Naive thymus-derived CD4-positive, alpha-beta T cell (primary cell): ENCODE measurements at regions not wholly inside any gene's neighbourhood (a gene's known extent, or its start where the extent isn't known, plus 50 kb on each side); places are given as distances from the start of the nearest gene placed in this dataset.

Experiments used
- ATAC-seq: fragments of 150-1000 bp; cut with Tn5 transposase; 2 replicates; pipeline ENCODE4 v1.10.0; 2021; ENCODE audit warnings: mild to moderate bottlenecking, moderate library complexity
- CTCF ChIA-PET: fragments of 350-600 bp; sonication (Branson Sonifier 250); formaldehyde crosslinking; loops from one replicate; lab custom pipeline; 2021; ENCODE audit warnings: antibody characterized with exemption; lab: Charles Lee
- POLR2A ChIA-PET: fragments of 350-600 bp; sonication (Branson Sonifier 250); formaldehyde crosslinking; loops from one replicate; lab custom pipeline; 2021; ENCODE audit warnings: antibody characterized with exemption, inconsistent platforms; lab: Charles Lee
- DNase-seq, 9 donors: peaks; one replicate each; pipeline versions ENCODE4 v3.0.0 to v3.0.0-alpha.2; 2020 to 2022; ENCODE audit warnings: mixed read lengths in 1 of 9
- H3K27ac ChIP-seq: one replicate; pipeline ENCODE4 v1.7.0; 2013; ENCODE audit warnings: mild to moderate bottlenecking, low read depth, low read length, moderate library complexity
- H3K27me3 ChIP-seq, 2 donors: one replicate each; pipeline ENCODE4 v1.7.0; 2013; ENCODE audit warnings: low read length in 2 of 2, mild to moderate bottlenecking in 2 of 2, moderate library complexity in 2 of 2; ENCODE audit not compliant: control insufficient read depth in 2 of 2, insufficient read depth in 2 of 2
- H3K36me3 ChIP-seq, 3 experiments: 1 replicate in 2 of 3; 2 replicates in 1 of 3; pipeline ENCODE4 v1.7.0; 2013; ENCODE audit warnings: low read length in 3 of 3, mild to moderate bottlenecking in 3 of 3, moderate library complexity in 1 of 3; ENCODE audit not compliant: insufficient read depth in 3 of 3, control insufficient read depth in 2 of 3
- H3K4me1 ChIP-seq, 2 donors: one replicate each; pipeline ENCODE4 v1.7.0; 2013; ENCODE audit warnings: low read length in 2 of 2, mild to moderate bottlenecking in 2 of 2, moderate library complexity in 1 of 2; ENCODE audit not compliant: control insufficient read depth in 2 of 2, insufficient read depth in 2 of 2
- H3K4me3 ChIP-seq: 2 replicates; pipeline ENCODE4 v1.7.0; 2013; ENCODE audit warnings: mild to moderate bottlenecking, low read length
- H3K9me3 ChIP-seq, 3 experiments: 1 replicate in 2 of 3; 2 replicates in 1 of 3; pipeline ENCODE4 v1.7.0; 2013; ENCODE audit warnings: low read length in 3 of 3; ENCODE audit not compliant: control insufficient read depth in 2 of 3
- H3K27ac Mint-ChIP-seq, 9 donors: one replicate each; pipeline ENCODE4 v1.8.0; 2020 to 2022; ENCODE audit warnings: mixed read lengths in 9 of 9, mild to moderate bottlenecking in 8 of 9, moderate library complexity in 5 of 9, inconsistent platforms in 2 of 9
- H3K27me3 Mint-ChIP-seq, 5 donors: one replicate each; pipeline ENCODE4 v1.8.0; 2021 to 2022; ENCODE audit warnings: mixed read lengths in 5 of 5, mild to moderate bottlenecking in 1 of 5
- H3K36me3 Mint-ChIP-seq, 5 donors: one replicate each; pipeline ENCODE4 v1.8.0; 2020 to 2022; ENCODE audit warnings: mixed read lengths in 5 of 5, mild to moderate bottlenecking in 3 of 5, inconsistent platforms in 1 of 5
- H3K4me1 Mint-ChIP-seq, 7 donors: one replicate each; pipeline ENCODE4 v1.8.0; 2020 to 2022; ENCODE audit warnings: mixed read lengths in 7 of 7, mild to moderate bottlenecking in 3 of 7, inconsistent platforms in 1 of 7
- H3K4me3 Mint-ChIP-seq, 10 donors: one replicate each; pipeline ENCODE4 v1.8.0; 2020 to 2022; ENCODE audit warnings: mild to moderate bottlenecking in 10 of 10, mixed read lengths in 10 of 10, moderate library complexity in 6 of 10, inconsistent platforms in 2 of 10
- H3K9me3 Mint-ChIP-seq, 11 donors: one replicate each; pipeline ENCODE4 v1.8.0; 2020 to 2022; ENCODE audit warnings: mixed read lengths in 11 of 11, mild to moderate bottlenecking in 4 of 11, inconsistent platforms in 1 of 11, moderate library complexity in 1 of 11
- intact Hi-C, 2 donors: fragments of 100-400 bp; cut with micrococcal nuclease; formaldehyde crosslinking; loops; one replicate each; pipeline ENCODE4 v1.15.1; 2023

DNA sequence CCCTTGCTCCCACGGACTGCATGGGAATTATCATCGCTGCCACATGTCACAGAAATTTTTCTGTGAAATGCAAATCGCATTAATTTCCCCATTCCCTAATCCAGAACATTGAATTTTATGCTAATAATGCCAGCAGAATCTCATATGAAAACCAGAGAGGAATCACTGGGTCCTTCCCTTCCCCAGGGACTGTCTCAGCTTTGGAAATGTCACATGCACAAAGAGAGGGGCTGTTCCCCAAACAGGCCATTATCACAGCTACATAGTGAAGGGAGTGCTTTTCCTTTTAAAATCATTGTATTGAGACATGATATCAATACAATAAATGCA is 954.5 kb downstream of the BRD1 start:
- no peak overlapping the region for H3K4me3 Mint-ChIP-seq
- no peaks in the 10 kb centered on the region for H3K9me3 ChIP-seq
- peaks cover 0 to 23% (median 10%) of the 10 kb centered on the region in 5 donors for H3K27me3 Mint-ChIP-seq
- no peak overlapping the region for H3K27ac ChIP-seq
- no peaks in the 10 kb centered on the region for H3K36me3 ChIP-seq
- ChIA-PET CTCF (no interaction called here), POLR2A (no interaction called here)
- H3K27ac Mint-ChIP-seq: no peak overlapping the region
- no peak overlapping the region for H3K4me3 ChIP-seq
- ATAC-seq: no peak
- peaks cover 0 to 8% (median 5%) of the 10 kb centered on the region in 11 donors for H3K9me3 Mint-ChIP-seq
- peaks cover 0 to 4% (median 0%) of the 10 kb centered on the region in 5 donors for H3K36me3 Mint-ChIP-seq
- no peaks in the 10 kb centered on the region for H3K4me1 Mint-ChIP-seq
- no peaks in the 10 kb centered on the region for H3K27me3 ChIP-seq
- no peaks in the 10 kb centered on the region for H3K4me1 ChIP-seq
- intact Hi-C loops: no loop called here
- no peak for DNase-seq

DNA sequence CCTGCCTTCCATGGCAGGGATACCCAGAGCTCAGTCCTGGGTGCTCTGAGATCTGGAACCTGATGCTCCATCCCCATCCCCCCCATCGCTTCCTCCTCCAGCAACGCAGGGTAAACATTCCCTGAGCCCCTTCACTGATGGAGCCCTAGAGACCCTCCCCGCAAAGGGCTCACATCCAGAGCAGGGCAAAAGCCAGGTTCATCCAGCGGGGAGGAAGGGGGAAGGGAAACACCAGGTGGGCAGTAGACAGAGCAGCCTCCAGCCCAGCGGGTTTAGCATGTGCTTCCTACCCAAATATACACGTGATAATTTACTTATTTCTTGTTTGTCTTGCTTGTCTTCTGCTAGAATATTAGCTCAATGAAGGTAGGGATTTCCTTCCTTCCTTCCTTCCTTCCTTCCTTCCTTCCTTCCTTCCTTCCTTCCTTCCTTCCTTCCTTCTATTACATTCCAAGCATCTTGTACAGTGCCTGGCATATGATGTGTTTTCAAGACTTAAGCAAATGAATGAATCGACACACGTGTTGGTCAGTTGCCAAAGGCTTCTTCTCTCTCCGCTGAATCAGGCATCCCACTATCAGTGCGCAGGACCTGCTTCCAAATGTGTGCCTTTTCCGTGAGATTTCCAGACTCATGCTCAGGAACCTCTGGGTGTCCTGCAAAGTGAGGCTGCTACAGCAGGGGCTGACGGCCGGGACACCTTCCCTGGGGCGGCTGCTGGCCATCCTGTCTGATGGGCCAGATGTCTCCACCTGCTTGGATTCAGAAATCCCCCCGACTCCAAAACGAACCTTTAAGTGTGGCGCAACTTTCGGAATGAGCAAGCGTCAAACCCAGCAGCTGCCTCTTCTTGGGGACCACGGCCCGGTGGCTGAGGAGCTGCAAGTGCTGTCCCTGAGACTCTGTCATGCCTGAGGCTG is 955.1 kb downstream of the BRD1 start:
- Mint-ChIP-seq H3K4me3 (no peak overlapping the region), H3K27ac (no peak overlapping the region), H3K9me3 (peaks cover 0 to 8% (median 5%) of the 10 kb centered on the region in 11 donors), H3K36me3 (peaks cover 0 to 4% (median 0%) of the 10 kb centered on the region in 5 donors), H3K4me1 (no peaks in the 10 kb centered on the region), H3K27me3 (peaks cover 0 to 24% (median 10%) of the 10 kb centered on the region in 5 donors)
- Histone ChIP-seq H3K36me3 (no peaks in the 10 kb centered on the region), H3K27ac (no peak overlapping the region), H3K9me3 (no peaks in the 10 kb centered on the region), H3K4me1 (no peaks in the 10 kb centered on the region), H3K4me3 (no peak overlapping the region), H3K27me3 (no peaks in the 10 kb centered on the region)
- ChIA-PET POLR2A (no interaction called here), CTCF (no interaction called here)
- DNase-seq (no peak), ATAC-seq (no peak)
- intact Hi-C loops: no loop called here

DNA sequence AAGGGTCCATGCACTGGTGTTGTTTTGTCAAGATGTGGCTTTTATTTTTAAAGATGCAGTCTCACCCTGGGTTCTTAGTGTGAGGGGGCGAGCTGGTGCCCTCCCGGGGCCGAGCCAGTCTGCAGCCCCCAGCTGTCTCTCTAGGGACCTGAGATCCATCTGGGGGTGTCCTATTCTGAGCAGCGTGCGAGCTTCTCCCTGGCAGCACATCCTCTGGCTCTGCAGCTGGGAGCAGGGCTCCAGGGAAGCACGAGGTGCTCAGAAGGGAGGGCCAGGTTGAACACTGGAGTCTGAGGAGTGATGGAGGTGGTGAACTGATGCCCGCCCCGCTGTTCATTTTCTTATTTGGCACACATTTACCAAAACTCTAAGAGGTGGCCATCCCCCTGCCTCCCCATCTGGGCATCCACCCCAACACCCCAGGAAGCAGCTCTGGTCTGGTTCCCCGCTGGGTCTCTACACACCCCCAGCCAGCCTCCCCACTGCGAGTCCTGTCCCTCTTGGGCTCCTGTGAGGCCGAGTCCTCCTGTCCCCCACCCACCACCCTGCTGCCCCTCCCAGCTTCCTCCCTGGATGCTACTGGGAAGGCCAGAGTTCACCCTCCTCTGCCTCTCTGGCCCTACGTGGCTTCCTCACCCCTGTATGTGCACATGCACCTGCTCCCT is 956.4 kb downstream of the BRD1 start:
- no peak overlapping the region for H3K4me3 ChIP-seq
- no peak overlapping the region for H3K27ac Mint-ChIP-seq
- H3K4me1 Mint-ChIP-seq: no peaks in the 10 kb centered on the region
- intact Hi-C loops: no loop called here
- no peaks in the 10 kb centered on the region for H3K36me3 ChIP-seq
- H3K9me3 ChIP-seq: no peaks in the 10 kb centered on the region
- H3K27me3 Mint-ChIP-seq: peaks cover 0 to 33% (median 14%) of the 10 kb centered on the region in 5 donors
- H3K27me3 ChIP-seq: no peaks in the 10 kb centered on the region
- ChIA-PET CTCF (no interaction called here), POLR2A (no interaction called here)
- H3K4me3 Mint-ChIP-seq: no peak overlapping the region
- peaks cover 0 to 4% (median 0%) of the 10 kb centered on the region in 5 donors for H3K36me3 Mint-ChIP-seq
- H3K4me1 ChIP-seq: no peaks in the 10 kb centered on the region
- DNase-seq (no peak), ATAC-seq (no peak)
- H3K27ac ChIP-seq: no peak overlapping the region
- peaks cover 0 to 8% (median 5%) of the 10 kb centered on the region in 11 donors for H3K9me3 Mint-ChIP-seq

DNA sequence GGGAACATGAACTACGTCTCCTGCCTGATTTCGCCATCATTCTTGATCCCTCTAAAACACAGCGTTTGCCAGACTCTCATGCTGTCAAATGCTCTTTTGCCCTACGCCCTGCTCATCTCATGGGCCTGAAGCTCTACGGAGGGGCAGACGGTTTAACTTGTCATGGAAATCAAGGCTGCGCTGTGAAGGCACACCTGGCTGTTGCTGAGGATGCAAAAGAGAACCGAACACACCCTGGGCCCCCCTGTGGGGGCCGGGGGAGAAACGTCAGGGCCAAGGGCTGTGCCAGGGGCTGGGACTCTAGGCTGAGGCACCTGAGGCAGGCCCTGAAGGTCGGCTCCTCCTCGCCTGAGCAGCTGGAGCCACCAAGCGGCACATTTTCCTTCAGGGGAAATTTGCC is 957.2 kb downstream of the BRD1 start:
- Mint-ChIP-seq H3K9me3 (peaks cover 0 to 10% (median 5%) of the 10 kb centered on the region in 11 donors), H3K27ac (no peak overlapping the region), H3K36me3 (peaks cover 0 to 4% (median 0%) of the 10 kb centered on the region in 5 donors), H3K4me3 (no peak overlapping the region), H3K27me3 (peaks cover 0 to 33% (median 12%) of the 10 kb centered on the region in 5 donors), H3K4me1 (no peaks in the 10 kb centered on the region)
- ChIA-PET POLR2A (no interaction called here), CTCF (no interaction called here)
- Histone ChIP-seq H3K4me3 (no peak overlapping the region), H3K27ac (no peak overlapping the region), H3K4me1 (no peaks in the 10 kb centered on the region), H3K36me3 (no peaks in the 10 kb centered on the region), H3K9me3 (no peaks in the 10 kb centered on the region), H3K27me3 (no peaks in the 10 kb centered on the region)
- ATAC-seq (no peak), DNase-seq (no peak)
- intact Hi-C loops: no loop called here

DNA sequence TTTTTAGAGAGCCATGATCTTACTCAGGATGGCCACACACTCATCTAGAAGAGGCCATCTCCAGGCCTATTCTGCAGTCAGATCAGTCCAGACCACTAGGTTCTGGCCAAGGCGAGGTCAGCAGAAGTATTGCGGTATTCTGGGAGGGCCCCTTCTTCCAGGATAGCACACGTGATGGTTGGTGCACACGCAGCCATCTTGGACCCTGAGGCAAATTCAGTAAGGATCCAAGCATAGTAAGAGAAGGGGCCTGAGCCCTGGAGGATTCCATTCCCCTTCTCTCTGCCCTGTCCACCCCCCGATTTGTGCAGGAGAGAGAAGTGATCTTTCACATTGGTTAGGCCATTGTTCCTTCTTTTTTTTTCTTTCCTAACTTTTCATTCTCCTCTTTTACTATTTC is 957.9 kb downstream of the BRD1 start:
- DNase-seq (no peak), ATAC-seq (no peak)
- H3K9me3 ChIP-seq: no peaks in the 10 kb centered on the region
- Mint-ChIP-seq H3K4me1 (no peaks in the 10 kb centered on the region), H3K9me3 (peaks cover 0 to 10% (median 5%) of the 10 kb centered on the region in 11 donors), H3K36me3 (peaks cover 0 to 4% (median 0%) of the 10 kb centered on the region in 5 donors), H3K27ac (no peak overlapping the region), H3K27me3 (peaks cover 0 to 36% (median 17%) of the 10 kb centered on the region in 5 donors), H3K4me3 (no peak overlapping the region)
- no peak overlapping the region for H3K4me3 ChIP-seq
- H3K4me1 ChIP-seq: no peaks in the 10 kb centered on the region
- CTCF ChIA-PET: no interaction called here
- H3K36me3 ChIP-seq: no peaks in the 10 kb centered on the region
- H3K27ac ChIP-seq: no peak overlapping the region
- no peaks in the 10 kb centered on the region for H3K27me3 ChIP-seq
- intact Hi-C loops: no loop called here
- POLR2A ChIA-PET: no interaction called here

DNA sequence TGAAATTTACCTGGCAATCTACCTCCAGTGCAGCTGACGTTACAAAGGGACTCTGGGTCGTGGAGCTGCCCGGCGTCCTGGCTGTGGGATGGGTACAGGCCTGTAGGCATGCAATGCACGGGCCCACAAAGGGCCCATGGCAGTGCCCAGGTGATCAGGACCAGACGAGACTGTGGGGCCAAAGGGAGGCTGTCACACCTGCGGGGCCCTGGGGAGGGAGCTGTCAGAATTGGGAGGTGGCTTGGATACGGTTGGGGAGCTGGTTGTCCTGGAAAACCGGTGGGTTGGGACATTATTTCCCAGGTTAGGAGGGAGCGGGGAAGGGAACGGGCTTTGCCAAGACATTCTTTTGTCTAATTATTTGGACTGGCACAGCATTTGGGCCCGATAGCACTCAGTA is 958.5 kb downstream of the BRD1 start:
- intact Hi-C loops: no loop called here
- DNase-seq (no peak), ATAC-seq (no peak)
- Histone ChIP-seq H3K4me1 (no peaks in the 10 kb centered on the region), H3K27me3 (no peaks in the 10 kb centered on the region), H3K9me3 (no peaks in the 10 kb centered on the region), H3K36me3 (no peaks in the 10 kb centered on the region), H3K4me3 (no peak overlapping the region), H3K27ac (no peak overlapping the region)
- Mint-ChIP-seq H3K4me1 (no peaks in the 10 kb centered on the region), H3K27ac (no peak overlapping the region), H3K4me3 (no peak overlapping the region), H3K9me3 (peaks cover 0 to 10% (median 5%) of the 10 kb centered on the region in 11 donors), H3K27me3 (peaks cover 0 to 40% (median 18%) of the 10 kb centered on the region in 5 donors), H3K36me3 (peaks cover 0 to 4% (median 0%) of the 10 kb centered on the region in 5 donors)
- ChIA-PET CTCF (no interaction called here), POLR2A (no interaction called here)
